Left lung (tissue), 4 donors: ENCODE measurements at regions not wholly inside any gene's neighbourhood (a gene's known extent, or its start where the extent isn't known, plus 50 kb on each side); places are given as distances from the start of the nearest gene placed in this dataset.

Experiments
- ATAC-seq: fragments of 200-7000 bp; cut with Tn5 transposase; one replicate; pipeline ENCODE4 v1.9.1; 2020; ENCODE audit warnings: moderate library complexity
- DNase-seq, 4 donors: peaks; one replicate each; pipeline ENCODE4 v3.0.0-alpha.2; 2013 to 2020
- H3K27ac ChIP-seq, 2 donors: fragments of 200-600 bp; sonication (generic) in 1 of 2; one replicate each; pipeline versions ENCODE4 v1.5.0 to v1.8.0; 2020 to 2021
- H3K27me3 ChIP-seq, 2 donors: fragments of 200-600 bp; sonication (generic) in 1 of 2; one replicate each; pipeline versions ENCODE4 v1.5.0 to v1.8.0; 2020 to 2021
- H3K36me3 ChIP-seq, 2 donors: fragments of 200-600 bp; sonication (generic) in 1 of 2; one replicate each; pipeline versions ENCODE4 v1.5.0 to v1.8.0; 2020 to 2021
- H3K4me1 ChIP-seq, 2 donors: fragments of 200-600 bp; one replicate each; pipeline ENCODE4 v1.8.0; 2021
- H3K4me3 ChIP-seq, 2 donors: fragments of 200-600 bp; sonication (generic) in 1 of 2; one replicate each; pipeline versions ENCODE4 v1.5.0 to v1.8.0; 2020 to 2021; ENCODE audit warnings: mild to moderate bottlenecking in 1 of 2
- H3K9me3 ChIP-seq, 2 donors: fragments of 200-600 bp; sonication (generic) in 1 of 2; one replicate each; pipeline versions ENCODE4 v1.5.0 to v1.8.0; 2020 to 2021
- CTCF ChIP-seq, 2 donors: fragments of 200-600 bp; sonication (generic) in 1 of 2; IDR thresholded peaks; one replicate each; pipeline versions ENCODE4 v1.5.0 to v1.8.0; 2021; ENCODE audit warnings: antibody characterized with exemption in 2 of 2
- intact Hi-C, 2 donors: fragments of 100-400 bp; cut with DNase I; formaldehyde crosslinking; loops; one replicate each; pipeline versions ENCODE4 v1.11.2 to v1.14.2; 2022
- donor health status: DM: no; HTN: yes; CAD: no.
- donor health status: DM: no; HTN: no; CAD: no.

DNA sequence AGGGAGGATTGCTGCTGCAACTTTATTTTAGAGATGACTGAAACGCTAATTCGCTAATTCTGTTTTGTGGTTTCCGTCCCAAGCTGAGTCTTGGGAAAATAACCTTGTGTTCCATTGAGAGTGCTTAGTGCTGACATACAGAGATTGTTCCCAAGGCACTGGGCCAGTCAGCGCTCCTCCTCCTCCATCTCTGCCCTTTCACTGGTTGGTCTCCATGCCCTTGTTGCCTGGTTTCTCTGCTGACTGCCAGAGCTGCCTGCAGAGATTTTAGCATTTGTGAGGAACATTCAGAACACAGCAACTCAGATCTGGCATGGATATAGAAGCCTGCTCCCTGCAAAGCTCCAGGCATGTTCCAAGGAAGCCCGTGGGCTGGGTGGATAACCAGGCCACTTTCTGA is 126.0 kb upstream of the IRX2 start:
- no peak for TF ChIP-seq CTCF (IDR thresholded peaks at IDR 0.05)

DNA sequence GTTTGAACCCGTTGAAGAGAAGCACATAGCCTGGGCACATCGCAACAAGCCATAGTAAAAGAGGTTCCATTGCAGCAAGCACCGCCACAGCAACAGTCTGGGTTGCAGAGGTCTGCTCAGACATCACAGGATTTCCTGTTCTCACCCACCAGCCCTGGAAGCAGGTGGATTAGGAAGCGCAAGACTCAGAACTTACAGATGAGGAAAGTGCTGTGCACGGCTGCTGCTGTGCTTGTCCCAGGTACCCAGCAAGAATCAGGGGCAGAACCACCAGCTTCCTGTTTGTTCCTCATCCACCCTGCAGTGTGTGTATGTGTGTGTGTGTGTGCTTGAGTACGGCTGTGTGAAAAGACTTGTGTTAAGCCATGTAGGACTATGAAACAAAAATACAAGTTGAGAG is 124.7 kb upstream of the IRX2 start:
- intact Hi-C loops, result no loop called here
- no peak for DNase-seq
- no peaks in the 10 kb centered on the region for H3K27me3 ChIP-seq
- no peak overlapping the region for H3K27ac ChIP-seq
- no peak for ATAC-seq
- TF ChIP-seq CTCF (IDR thresholded peaks at IDR 0.05), result no peak
- no peak overlapping the region for H3K4me3 ChIP-seq
- H3K4me1 ChIP-seq, result no peaks in the 10 kb centered on the region
- H3K9me3 ChIP-seq, result peaks cover 0 to 28% of the 10 kb centered on the region in 2 donors
- no peaks in the 10 kb centered on the region for H3K36me3 ChIP-seq

More for the DNA sequence above, 126.0 kb upstream of the IRX2 start:
- DNase-seq (no peak), ATAC-seq (no peak)
- H3K27ac ChIP-seq, result no peak overlapping the region
- no peaks in the 10 kb centered on the region for H3K4me1 ChIP-seq
- H3K9me3 ChIP-seq, result peaks cover 0 to 28% of the 10 kb centered on the region in 2 donors
- H3K4me3 ChIP-seq, result no peak overlapping the region
- no peaks in the 10 kb centered on the region for H3K36me3 ChIP-seq
- intact Hi-C loops, result no loop called here
- no peaks in the 10 kb centered on the region for H3K27me3 ChIP-seq

GRCh38 chr5:2874099-2874498 is 122.6 kb upstream of the IRX2 start:
- Histone ChIP-seq H3K36me3 (no peaks in the 10 kb centered on the region), H3K4me1 (no peaks in the 10 kb centered on the region), H3K27me3 (no peaks in the 10 kb centered on the region), H3K27ac (no peak overlapping the region), H3K9me3 (peaks cover 0 to 15% of the 10 kb centered on the region in 2 donors), H3K4me3 (no peak overlapping the region)
- ATAC-seq (no peak), DNase-seq (no peak)
- no peak for TF ChIP-seq CTCF (IDR thresholded peaks at IDR 0.05)
- intact Hi-C loops, result no loop called here

DNA sequence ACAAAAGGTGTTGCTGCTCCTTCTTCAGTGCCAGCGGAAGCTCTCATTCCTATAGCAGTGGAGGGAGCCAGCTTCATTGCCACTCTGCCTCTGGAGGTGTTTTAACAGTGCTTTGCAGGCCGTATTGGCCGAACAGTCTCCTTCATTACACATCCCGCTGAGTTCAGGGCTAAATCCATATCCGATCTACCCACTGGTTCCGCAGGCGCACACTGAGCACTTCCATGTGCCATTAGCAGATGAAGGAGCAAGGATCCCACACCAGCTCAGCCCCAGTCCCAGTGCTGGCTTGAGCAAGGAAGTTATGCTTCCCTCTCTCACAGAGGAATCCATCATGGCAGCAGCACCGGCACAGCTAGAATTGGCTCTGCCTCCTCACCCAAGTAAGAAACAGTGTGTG is 121.2 kb upstream of the IRX2 start:
- Histone ChIP-seq H3K36me3 (no peaks in the 10 kb centered on the region), H3K27me3 (no peaks in the 10 kb centered on the region), H3K4me1 (no peaks in the 10 kb centered on the region), H3K9me3 (peaks cover 0 to 2% of the 10 kb centered on the region in 2 donors), H3K27ac (no peak overlapping the region), H3K4me3 (no peak overlapping the region)
- no peak for TF ChIP-seq CTCF (IDR thresholded peaks at IDR 0.05)
- DNase-seq (no peak), ATAC-seq (no peak)
- intact Hi-C loops, result no loop called here

- Histone ChIP-seq H3K36me3 (no peaks in the 10 kb centered on the region), H3K4me3 (no peak overlapping the region), H3K27ac (no peak overlapping the region), H3K9me3 (peaks cover 0 to 2% of the 10 kb centered on the region in 2 donors), H3K4me1 (no peaks in the 10 kb centered on the region), H3K27me3 (no peaks in the 10 kb centered on the region)
- DNase-seq, result no peak
- no peak for ATAC-seq
- no peak for TF ChIP-seq CTCF (IDR thresholded peaks at IDR 0.05)
- intact Hi-C loops, result no loop called here
These were observed 119.8 kb upstream of the IRX2 start for GRCh38 chr5:2871282-2871681.
